ENCODE measurements at regions not wholly inside any gene's neighbourhood (a gene's known extent, or its start where the extent isn't known, plus 50 kb on each side); places are given as distances from the start of the nearest gene placed in this dataset.

- DNase-seq: no peak
- H3K36me3 ChIP-seq (replicated peaks): no peaks in the 10 kb centered on the region
- no peak overlapping the region for H3K4me3 ChIP-seq (ENCODE audit: low read depth, low read length)
- no peak overlapping the region for H3K27ac ChIP-seq
- no peak for TF ChIP-seq CTCF (IDR thresholded peaks at IDR 0.05; ENCODE audit: low read depth, low read length, missing control alignments)
- H3K27me3 ChIP-seq (replicated peaks): no peaks in the 10 kb centered on the region
- in situ Hi-C loops (cut with HindIII; ENCODE audit: low pct_ligation_motif_present, low sequenced_read_pairs): no loop called here
These were observed 666.9 kb downstream of the XIRP2 start for GRCh38 chr2:167555098-167555720.

GRCh38 chr2:167553635-167554034 is 665.4 kb downstream of the XIRP2 start:
- Histone ChIP-seq H3K4me3 (ENCODE audit: low read depth, low read length) (no peak overlapping the region), H3K27ac (no peak overlapping the region), H3K27me3 (replicated peaks) (no peaks in the 10 kb centered on the region), H3K36me3 (replicated peaks) (no peaks in the 10 kb centered on the region)
- no peak for TF ChIP-seq CTCF (IDR thresholded peaks at IDR 0.05; ENCODE audit: low read depth, low read length, missing control alignments)
- in situ Hi-C loops (cut with HindIII; ENCODE audit: low pct_ligation_motif_present, low sequenced_read_pairs): no loop called here
- no peak for DNase-seq

GRCh38 chr2:167551416-167551815 is 663.1 kb downstream of the XIRP2 start:
- Histone ChIP-seq H3K27me3 (replicated peaks) (no peaks in the 10 kb centered on the region), H3K36me3 (replicated peaks) (no peaks in the 10 kb centered on the region), H3K27ac (no peak overlapping the region), H3K4me3 (ENCODE audit: low read depth, low read length) (no peak overlapping the region)
- DNase-seq: no peak
- TF ChIP-seq CTCF (IDR thresholded peaks at IDR 0.05; ENCODE audit: low read depth, low read length, missing control alignments): no peak
- in situ Hi-C loops (cut with HindIII; ENCODE audit: low pct_ligation_motif_present, low sequenced_read_pairs): no loop called here

GRCh38 chr2:167550448-167550847 is 662.2 kb downstream of the XIRP2 start:
- TF ChIP-seq CTCF (IDR thresholded peaks at IDR 0.05; ENCODE audit: low read depth, low read length, missing control alignments): peak; percentile 59
- in situ Hi-C loops (cut with HindIII; ENCODE audit: low pct_ligation_motif_present, low sequenced_read_pairs): no loop called here
- Histone ChIP-seq H3K27me3 (replicated peaks) (no peaks in the 10 kb centered on the region), H3K4me3 (ENCODE audit: low read depth, low read length) (no peak overlapping the region), H3K36me3 (replicated peaks) (no peaks in the 10 kb centered on the region), H3K27ac (no peak overlapping the region)
- peak; percentile 2 for DNase-seq

- in situ Hi-C loops (cut with HindIII; ENCODE audit: low pct_ligation_motif_present, low sequenced_read_pairs): no loop called here
- H3K36me3 ChIP-seq (replicated peaks): no peaks in the 10 kb centered on the region
- no peak for DNase-seq
- no peak overlapping the region for H3K27ac ChIP-seq
- H3K27me3 ChIP-seq (replicated peaks): no peaks in the 10 kb centered on the region
- no peak for TF ChIP-seq CTCF (IDR thresholded peaks at IDR 0.05; ENCODE audit: low read depth, low read length, missing control alignments)
- H3K4me3 ChIP-seq (ENCODE audit: low read depth, low read length): no peak overlapping the region
These were observed 660.1 kb downstream of the XIRP2 start for GRCh38 chr2:167548396-167548795.

GRCh38 chr2:167544602-167545001 is 656.3 kb downstream of the XIRP2 start:
- in situ Hi-C loops (cut with HindIII; ENCODE audit: low pct_ligation_motif_present, low sequenced_read_pairs): no loop called here
- no peak overlapping the region for H3K27ac ChIP-seq
- DNase-seq: no peak
- H3K4me3 ChIP-seq (ENCODE audit: low read depth, low read length): no peak overlapping the region
- no peak for TF ChIP-seq CTCF (IDR thresholded peaks at IDR 0.05; ENCODE audit: low read depth, low read length, missing control alignments)
- no peaks in the 10 kb centered on the region for H3K36me3 ChIP-seq (replicated peaks)
- no peaks in the 10 kb centered on the region for H3K27me3 ChIP-seq (replicated peaks)
